WTC11 (cell line): ENCODE measurements at regions not wholly inside any gene's neighbourhood (a gene's known extent, or its start where the extent isn't known, plus 50 kb on each side); places are given as distances from the start of the nearest gene placed in this dataset.

Experiments
- ATAC-seq: fragments of 200-7000 bp; cut with Tn5 transposase; 2 replicates; pipeline ENCODE4 v1.10.0; 2021; ENCODE audit warnings: mild to moderate bottlenecking, moderate library complexity
- CTCF ChIA-PET: fragments of 300-600 bp; sonication (Branson Sonifier 250); formaldehyde crosslinking; loops from one replicate; lab custom pipeline; 2021; ENCODE audit warnings: antibody characterized with exemption; lab: Charles Lee
- POLR2A ChIA-PET: fragments of 350-600 bp; sonication (Branson Sonifier 250); formaldehyde crosslinking; loops from one replicate; lab custom pipeline; 2021; ENCODE audit warnings: antibody characterized with exemption; lab: Charles Lee
- DNase-seq: peaks from one replicate; pipeline ENCODE4 v3.0.0; 2021; ENCODE audit warnings: low spot score
- H3K27ac Mint-ChIP-seq: 2 replicates; pipeline ENCODE4 v1.8.0; 2021; ENCODE audit warnings: mixed read lengths
- H3K27me3 Mint-ChIP-seq: 2 replicates; pipeline ENCODE4 v1.8.0; 2021; ENCODE audit warnings: low read depth, mild to moderate bottlenecking, moderate library complexity, mixed read lengths
- H3K36me3 Mint-ChIP-seq: 2 replicates; pipeline ENCODE4 v1.8.0; 2021; ENCODE audit warnings: mixed read lengths
- H3K4me1 Mint-ChIP-seq: 2 replicates; pipeline ENCODE4 v1.8.0; 2022; ENCODE audit warnings: mixed read lengths
- H3K4me3 Mint-ChIP-seq: 2 replicates; pipeline ENCODE4 v1.8.0; 2021; ENCODE audit warnings: mild to moderate bottlenecking, moderate library complexity, mixed read lengths
- H3K9me3 Mint-ChIP-seq: 2 replicates; pipeline ENCODE4 v1.8.0; 2021; ENCODE audit warnings: mixed read lengths
- ATF1 ChIP-seq: sonication (generic); formaldehyde crosslinking; IDR thresholded peaks from 2 replicates; pipeline ENCODE4 v1.8.1; 2023; ENCODE audit warnings: mild to moderate bottlenecking, moderate library complexity, missing genetic modification reagents
- HMGA2 ChIP-seq: fragments of 250-450 bp; sonication (Bioruptor Pico); IDR thresholded peaks from 2 replicates; pipeline ENCODE4 v1.4.0; 2021; ENCODE audit warnings: mild to moderate bottlenecking, moderate library complexity
- JAZF1 ChIP-seq: fragments of 250-450 bp; sonication (Bioruptor Pico); IDR thresholded peaks from 2 replicates; pipeline ENCODE4 v1.9.0; 2021; ENCODE audit warnings: moderate library complexity, mild to moderate bottlenecking, inconsistent platforms
- MXD4 ChIP-seq: fragments of 250-450 bp; sonication (Bioruptor Pico); IDR thresholded peaks from 2 replicates; pipeline ENCODE4 v1.8.0; 2021; ENCODE audit warnings: mild to moderate bottlenecking, moderate library complexity, borderline replicate concordance
- NR2C2 ChIP-seq: sonication (generic); formaldehyde crosslinking; IDR thresholded peaks from 2 replicates; pipeline ENCODE4 v1.8.0; 2022; ENCODE audit warnings: mild to moderate bottlenecking, missing genetic modification reagents
- NR3C1 ChIP-seq: sonication (generic); formaldehyde crosslinking; conservative IDR thresholded peaks from 2 replicates; pipeline ENCODE4 v1.8.1; 2023; ENCODE audit warnings: low read depth, mild to moderate bottlenecking, missing genetic modification reagents
- PRRX2 ChIP-seq: fragments of 250-450 bp; sonication (Bioruptor Pico); IDR thresholded peaks from 2 replicates; pipeline ENCODE4 v1.8.0; 2021; ENCODE audit warnings: mild to moderate bottlenecking
- RORB ChIP-seq: fragments of 250-450 bp; sonication (Bioruptor Pico); IDR thresholded peaks from 2 replicates; pipeline ENCODE4 v1.9.0; 2021; ENCODE audit warnings: mild to moderate bottlenecking
- TCF7 ChIP-seq: sonication (generic); formaldehyde crosslinking; IDR thresholded peaks from 2 replicates; pipeline ENCODE4 v1.8.0; 2022; ENCODE audit warnings: mild to moderate bottlenecking, low read depth, missing genetic modification reagents, moderate library complexity
- ZNF121 ChIP-seq: sonication (generic); formaldehyde crosslinking; IDR thresholded peaks from 2 replicates; pipeline ENCODE4 v1.8.0; 2023; ENCODE audit warnings: missing genetic modification reagents
- ZNF219 ChIP-seq: sonication (generic); formaldehyde crosslinking; IDR thresholded peaks from 2 replicates; pipeline ENCODE4 v1.8.0; 2023; ENCODE audit warnings: missing genetic modification reagents, mild to moderate bottlenecking, borderline replicate concordance
- ZNF263 ChIP-seq: sonication (generic); formaldehyde crosslinking; IDR thresholded peaks from 2 replicates; pipeline ENCODE4 v1.8.1; 2022; ENCODE audit warnings: low read depth, mild to moderate bottlenecking, moderate library complexity, missing genetic modification reagents
- ZNF281 ChIP-seq: sonication (generic); formaldehyde crosslinking; IDR thresholded peaks from 2 replicates; pipeline ENCODE4 v1.8.0; 2023; ENCODE audit warnings: mild to moderate bottlenecking, missing genetic modification reagents
- ZNF317 ChIP-seq: sonication (generic); formaldehyde crosslinking; IDR thresholded peaks from 2 replicates; pipeline ENCODE4 v1.8.1; 2023; ENCODE audit warnings: low read depth, mild to moderate bottlenecking, moderate library complexity, missing genetic modification reagents, borderline replicate concordance
- ZNF416 ChIP-seq: fragments of 250-450 bp; sonication (Bioruptor Pico); IDR thresholded peaks from 2 replicates; pipeline ENCODE4 v1.9.0; 2021; ENCODE audit warnings: mild to moderate bottlenecking, inconsistent platforms
- ZSCAN18 ChIP-seq: fragments of 250-450 bp; sonication (Bioruptor Pico); IDR thresholded peaks from 2 replicates; pipeline ENCODE4 v2.1.2; 2022; ENCODE audit warnings: mild to moderate bottlenecking, moderate library complexity
- TF ChIP-seq, protein P1 (sequence below): sonication (generic); formaldehyde crosslinking; IDR thresholded peaks from 2 replicates; pipeline ENCODE4 v1.8.0; 2023; ENCODE audit warnings: missing genetic modification reagents, mild to moderate bottlenecking, borderline replicate concordance
- TF ChIP-seq, protein P2 (sequence below): sonication (generic); formaldehyde crosslinking; IDR thresholded peaks from 2 replicates; pipeline ENCODE4 v1.8.0; 2022; ENCODE audit warnings: mild to moderate bottlenecking, missing genetic modification reagents
- TF ChIP-seq, protein P3 (sequence below): sonication (generic); formaldehyde crosslinking; IDR thresholded peaks from 2 replicates; pipeline ENCODE4 v1.8.1; 2022; ENCODE audit warnings: low read depth, missing genetic modification reagents, borderline replicate concordance
- TF ChIP-seq, protein P4 (sequence below): sonication (generic); formaldehyde crosslinking; IDR thresholded peaks from 2 replicates; pipeline ENCODE4 v1.8.1; 2022; ENCODE audit warnings: low read depth, mild to moderate bottlenecking, moderate library complexity, missing genetic modification reagents, borderline replicate concordance

GRCh38 chr4:149931431-149931830 is 115.8 kb upstream of the IQCM start:
- CTCF ChIA-PET, result no interaction called here
- no peak overlapping the region for H3K27ac Mint-ChIP-seq
- no peak for DNase-seq
- H3K4me3 Mint-ChIP-seq, result no peak overlapping the region
- H3K27me3 Mint-ChIP-seq, result no peaks in the 10 kb centered on the region
- no peak for ATAC-seq
- POLR2A ChIA-PET, result no interaction called here
- H3K36me3 Mint-ChIP-seq, result no peaks in the 10 kb centered on the region
- H3K9me3 Mint-ChIP-seq, result no peaks in the 10 kb centered on the region
- H3K4me1 Mint-ChIP-seq, result no peaks in the 10 kb centered on the region
- no peak for TF ChIP-seq ZNF121 (CRISPR knock-in tag)
- TF ChIP-seq RORB (CRISPR knock-in tag), result no peak
- no peak for TF ChIP-seq ZNF219 (CRISPR knock-in tag)
- no peak for TF ChIP-seq HMGA2 (CRISPR knock-in tag)
- TF ChIP-seq PRRX2 (CRISPR knock-in tag), result no peak
- TF ChIP-seq NR2C2 (CRISPR knock-in tag), result no peak
- TF ChIP-seq, protein P1, sequence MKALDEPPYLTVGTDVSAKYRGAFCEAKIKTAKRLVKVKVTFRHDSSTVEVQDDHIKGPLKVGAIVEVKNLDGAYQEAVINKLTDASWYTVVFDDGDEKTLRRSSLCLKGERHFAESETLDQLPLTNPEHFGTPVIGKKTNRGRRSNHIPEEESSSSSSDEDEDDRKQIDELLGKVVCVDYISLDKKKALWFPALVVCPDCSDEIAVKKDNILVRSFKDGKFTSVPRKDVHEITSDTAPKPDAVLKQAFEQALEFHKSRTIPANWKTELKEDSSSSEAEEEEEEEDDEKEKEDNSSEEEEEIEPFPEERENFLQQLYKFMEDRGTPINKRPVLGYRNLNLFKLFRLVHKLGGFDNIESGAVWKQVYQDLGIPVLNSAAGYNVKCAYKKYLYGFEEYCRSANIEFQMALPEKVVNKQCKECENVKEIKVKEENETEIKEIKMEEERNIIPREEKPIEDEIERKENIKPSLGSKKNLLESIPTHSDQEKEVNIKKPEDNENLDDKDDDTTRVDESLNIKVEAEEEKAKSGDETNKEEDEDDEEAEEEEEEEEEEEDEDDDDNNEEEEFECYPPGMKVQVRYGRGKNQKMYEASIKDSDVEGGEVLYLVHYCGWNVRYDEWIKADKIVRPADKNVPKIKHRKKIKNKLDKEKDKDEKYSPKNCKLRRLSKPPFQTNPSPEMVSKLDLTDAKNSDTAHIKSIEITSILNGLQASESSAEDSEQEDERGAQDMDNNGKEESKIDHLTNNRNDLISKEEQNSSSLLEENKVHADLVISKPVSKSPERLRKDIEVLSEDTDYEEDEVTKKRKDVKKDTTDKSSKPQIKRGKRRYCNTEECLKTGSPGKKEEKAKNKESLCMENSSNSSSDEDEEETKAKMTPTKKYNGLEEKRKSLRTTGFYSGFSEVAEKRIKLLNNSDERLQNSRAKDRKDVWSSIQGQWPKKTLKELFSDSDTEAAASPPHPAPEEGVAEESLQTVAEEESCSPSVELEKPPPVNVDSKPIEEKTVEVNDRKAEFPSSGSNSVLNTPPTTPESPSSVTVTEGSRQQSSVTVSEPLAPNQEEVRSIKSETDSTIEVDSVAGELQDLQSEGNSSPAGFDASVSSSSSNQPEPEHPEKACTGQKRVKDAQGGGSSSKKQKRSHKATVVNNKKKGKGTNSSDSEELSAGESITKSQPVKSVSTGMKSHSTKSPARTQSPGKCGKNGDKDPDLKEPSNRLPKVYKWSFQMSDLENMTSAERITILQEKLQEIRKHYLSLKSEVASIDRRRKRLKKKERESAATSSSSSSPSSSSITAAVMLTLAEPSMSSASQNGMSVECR (CRISPR knock-in tag), result no peak

- Mint-ChIP-seq H3K4me1 (no peaks in the 10 kb centered on the region), H3K4me3 (no peak overlapping the region), H3K27ac (no peak overlapping the region), H3K27me3 (no peaks in the 10 kb centered on the region), H3K36me3 (no peaks in the 10 kb centered on the region), H3K9me3 (no peaks in the 10 kb centered on the region)
- ChIA-PET CTCF (no interaction called here), POLR2A (no interaction called here)
- no peak for ATAC-seq
- no peak for DNase-seq
- TF ChIP-seq ZNF263 (CRISPR knock-in tag) (no peak), ZNF281 (CRISPR knock-in tag) (no peak), ZNF416 (CRISPR knock-in tag) (no peak), ZNF317 (CRISPR knock-in tag) (no peak), MXD4 (CRISPR knock-in tag) (no peak), NR3C1 (CRISPR knock-in tag) (no peak), TCF7 (CRISPR knock-in tag) (no peak), JAZF1 (no peak), ATF1 (CRISPR knock-in tag) (no peak), ZSCAN18 (CRISPR knock-in tag) (no peak)
- TF ChIP-seq, protein P2, sequence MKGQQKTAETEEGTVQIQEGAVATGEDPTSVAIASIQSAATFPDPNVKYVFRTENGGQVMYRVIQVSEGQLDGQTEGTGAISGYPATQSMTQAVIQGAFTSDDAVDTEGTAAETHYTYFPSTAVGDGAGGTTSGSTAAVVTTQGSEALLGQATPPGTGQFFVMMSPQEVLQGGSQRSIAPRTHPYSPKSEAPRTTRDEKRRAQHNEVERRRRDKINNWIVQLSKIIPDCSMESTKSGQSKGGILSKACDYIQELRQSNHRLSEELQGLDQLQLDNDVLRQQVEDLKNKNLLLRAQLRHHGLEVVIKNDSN (CRISPR knock-in tag), result no peak
- TF ChIP-seq, protein P3, sequence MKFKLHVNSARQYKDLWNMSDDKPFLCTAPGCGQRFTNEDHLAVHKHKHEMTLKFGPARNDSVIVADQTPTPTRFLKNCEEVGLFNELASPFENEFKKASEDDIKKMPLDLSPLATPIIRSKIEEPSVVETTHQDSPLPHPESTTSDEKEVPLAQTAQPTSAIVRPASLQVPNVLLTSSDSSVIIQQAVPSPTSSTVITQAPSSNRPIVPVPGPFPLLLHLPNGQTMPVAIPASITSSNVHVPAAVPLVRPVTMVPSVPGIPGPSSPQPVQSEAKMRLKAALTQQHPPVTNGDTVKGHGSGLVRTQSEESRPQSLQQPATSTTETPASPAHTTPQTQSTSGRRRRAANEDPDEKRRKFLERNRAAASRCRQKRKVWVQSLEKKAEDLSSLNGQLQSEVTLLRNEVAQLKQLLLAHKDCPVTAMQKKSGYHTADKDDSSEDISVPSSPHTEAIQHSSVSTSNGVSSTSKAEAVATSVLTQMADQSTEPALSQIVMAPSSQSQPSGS (CRISPR knock-in tag), result no peak
- TF ChIP-seq, protein P4, sequence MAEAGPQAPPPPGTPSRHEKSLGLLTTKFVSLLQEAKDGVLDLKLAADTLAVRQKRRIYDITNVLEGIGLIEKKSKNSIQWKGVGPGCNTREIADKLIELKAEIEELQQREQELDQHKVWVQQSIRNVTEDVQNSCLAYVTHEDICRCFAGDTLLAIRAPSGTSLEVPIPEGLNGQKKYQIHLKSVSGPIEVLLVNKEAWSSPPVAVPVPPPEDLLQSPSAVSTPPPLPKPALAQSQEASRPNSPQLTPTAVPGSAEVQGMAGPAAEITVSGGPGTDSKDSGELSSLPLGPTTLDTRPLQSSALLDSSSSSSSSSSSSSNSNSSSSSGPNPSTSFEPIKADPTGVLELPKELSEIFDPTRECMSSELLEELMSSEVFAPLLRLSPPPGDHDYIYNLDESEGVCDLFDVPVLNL (CRISPR knock-in tag), result no peak
Measured at GRCh38 chr4:149932188-149932587, 116.5 kb upstream of the IQCM start.
